ENCODE measurements at regions not wholly inside any gene's neighbourhood (a gene's known extent, or its start where the extent isn't known, plus 50 kb on each side); places are given as distances from the start of the nearest gene placed in this dataset.

- no peaks in the 10 kb centered on the region for H3K4me1 ChIP-seq
- H3K27ac ChIP-seq (replicated peaks), result no peak overlapping the region
- H3K4me3 ChIP-seq, result no peak overlapping the region
- intact Hi-C loops (cut with micrococcal nuclease), result no loop called here
- TF ChIP-seq CTCF (IDR thresholded peaks at IDR 0.05; ENCODE audit: borderline replicate concordance), result no peak
- no peak for DNase-seq
- no peaks in the 10 kb centered on the region for H3K9me3 ChIP-seq (replicated peaks)
- no peaks in the 10 kb centered on the region for H3K36me3 ChIP-seq
- H3K27me3 ChIP-seq (ENCODE audit: low read depth), result no peaks in the 10 kb centered on the region
Observed at GRCh38 chr10:89142590-89142989, 64.5 kb downstream of the CH25H start.

GRCh38 chr10:89138755-89139490, 68.2 kb downstream of the CH25H start:
- no peak for TF ChIP-seq CTCF (IDR thresholded peaks at IDR 0.05; ENCODE audit: borderline replicate concordance)
- Histone ChIP-seq H3K27ac (replicated peaks) (no peak overlapping the region), H3K36me3 (no peaks in the 10 kb centered on the region), H3K4me1 (no peaks in the 10 kb centered on the region), H3K4me3 (no peak overlapping the region), H3K27me3 (ENCODE audit: low read depth) (no peaks in the 10 kb centered on the region), H3K9me3 (replicated peaks) (peaks cover 2% of the 10 kb centered on the region)
- DNase-seq, result no peak
- intact Hi-C loops (cut with micrococcal nuclease), result no loop called here

GRCh38 chr10:89134963-89135362, 72.2 kb downstream of the CH25H start:
- Histone ChIP-seq H3K9me3 (replicated peaks) (peaks cover 5% of the 10 kb centered on the region), H3K36me3 (no peaks in the 10 kb centered on the region), H3K27me3 (ENCODE audit: low read depth) (no peaks in the 10 kb centered on the region), H3K27ac (replicated peaks) (no peak overlapping the region), H3K4me3 (no peak overlapping the region), H3K4me1 (no peaks in the 10 kb centered on the region)
- intact Hi-C loops (cut with micrococcal nuclease), result no loop called here
- no peak for DNase-seq
- no peak for TF ChIP-seq CTCF (IDR thresholded peaks at IDR 0.05; ENCODE audit: borderline replicate concordance)

GRCh38 chr10:89129911-89130310, 77.2 kb downstream of the CH25H start:
- TF ChIP-seq CTCF (IDR thresholded peaks at IDR 0.05; ENCODE audit: borderline replicate concordance), result no peak

GRCh38 chr10:89122433-89123051, 84.6 kb downstream of the CH25H start:
- no peak for TF ChIP-seq CTCF (IDR thresholded peaks at IDR 0.05; ENCODE audit: borderline replicate concordance)
- intact Hi-C loops (cut with micrococcal nuclease), result no loop called here
- no peak for DNase-seq
- Histone ChIP-seq H3K27me3 (ENCODE audit: low read depth) (no peaks in the 10 kb centered on the region), H3K9me3 (replicated peaks) (no peaks in the 10 kb centered on the region), H3K4me3 (no peak overlapping the region), H3K4me1 (no peaks in the 10 kb centered on the region), H3K36me3 (no peaks in the 10 kb centered on the region), H3K27ac (replicated peaks) (peak overlapping the region; percentile 55)

More at GRCh38 chr10:89129911-89130310, 77.2 kb downstream of the CH25H start:
- no peaks in the 10 kb centered on the region for H3K4me1 ChIP-seq
- H3K9me3 ChIP-seq (replicated peaks), result peaks cover 5% of the 10 kb centered on the region
- intact Hi-C loops (cut with micrococcal nuclease), result no loop called here
- H3K4me3 ChIP-seq, result no peak overlapping the region
- peak; percentile 14 for DNase-seq
- no peaks in the 10 kb centered on the region for H3K36me3 ChIP-seq
- no peak overlapping the region for H3K27ac ChIP-seq (replicated peaks)
- H3K27me3 ChIP-seq (ENCODE audit: low read depth), result no peaks in the 10 kb centered on the region

All from left ventricle myocardium inferior (tissue), 1 donor.